Lung (tissue), 11 donors: ENCODE measurements at regions not wholly inside any gene's neighbourhood (a gene's known extent, or its start where the extent isn't known, plus 50 kb on each side); places are given as distances from the start of the nearest gene placed in this dataset.

ENCODE experiments used
- ATAC-seq: fragments of 200-7000 bp; cut with Tn5 transposase; one replicate; pipeline ENCODE4 v1.9.1; 2020; ENCODE audit warnings: moderate number of reproducible peaks; ENCODE audit not compliant: insufficient read depth, low FRiP score
- DNase-seq, 3 donors: peaks; one replicate each; pipeline ENCODE4 v3.0.0-alpha.2; 2013 to 2017
- H3K27ac ChIP-seq, 2 donors: one replicate each; pipeline ENCODE4 v1.5.1; 2013; ENCODE audit warnings: mild to moderate bottlenecking in 2 of 2, moderate library complexity in 2 of 2, control low read depth in 1 of 2, inconsistent platforms in 1 of 2, low read depth in 1 of 2, low read length in 1 of 2
- H3K27me3 ChIP-seq, 3 donors: one replicate each; pipeline ENCODE4 v1.5.1; 2013; ENCODE audit warnings: low read length in 2 of 3; ENCODE audit not compliant: control insufficient read depth in 3 of 3, insufficient read depth in 3 of 3
- H3K36me3 ChIP-seq, 4 donors: one replicate each; pipeline ENCODE4 v1.5.1; 2013; ENCODE audit warnings: low read length in 4 of 4, mild to moderate bottlenecking in 1 of 4, moderate library complexity in 1 of 4; ENCODE audit not compliant: control insufficient read depth in 4 of 4, insufficient read depth in 4 of 4
- H3K4me1 ChIP-seq, 5 donors: one replicate each; pipeline ENCODE4 v1.5.1; 2013; ENCODE audit warnings: low read length in 5 of 5, mild to moderate bottlenecking in 2 of 5, moderate library complexity in 1 of 5; ENCODE audit not compliant: control insufficient read depth in 5 of 5, insufficient read depth in 5 of 5
- H3K4me3 ChIP-seq: one replicate; pipeline ENCODE4 v1.5.1; 2013; ENCODE audit warnings: mild to moderate bottlenecking, control low read depth, moderate library complexity
- H3K9ac ChIP-seq, 2 donors: one replicate each; pipeline ENCODE4 v1.5.1; 2013; ENCODE audit warnings: low read length in 2 of 2, control low read depth in 1 of 2; ENCODE audit not compliant: insufficient read depth in 1 of 2
- H3K9me3 ChIP-seq, 4 donors: one replicate each; pipeline ENCODE4 v1.5.1; 2013; ENCODE audit warnings: low read length in 3 of 4, mild to moderate bottlenecking in 1 of 4, moderate library complexity in 1 of 4; ENCODE audit not compliant: control insufficient read depth in 4 of 4, insufficient read depth in 3 of 4
- CTCF ChIP-seq: IDR thresholded peaks from 2 replicates; pipeline ENCODE4 v1.5.1; 2012; ENCODE audit warnings: mild to moderate bottlenecking; ENCODE audit errors: control extremely low read depth, extremely low read depth
- WGBS, 2 donors: extraction: QIAGEN DNeasy Blood & Tissue Kit; methylation state at CpG; one replicate each; pipeline ENCODE4 v1.1.7; 2013; 5-methylcytosine and 5-hydroxymethylcytosine counted together
- donor health status: control.
- donor health status: control.
- donor health status: Bipolar disorder and iron deficiency.
- donor health status: healthy.
- donor health status: DM: yes; HTN: yes; CAD: no.

- no peak for TF ChIP-seq CTCF
- no peak for ATAC-seq
- no peaks in the 10 kb centered on the region for H3K9me3 ChIP-seq
- peaks cover 0 to 6% (median 0%) of the 10 kb centered on the region in 5 donors for H3K4me1 ChIP-seq
- H3K9ac ChIP-seq: no peak overlapping the region
- H3K4me3 ChIP-seq: no peak overlapping the region
- H3K36me3 ChIP-seq: no peaks in the 10 kb centered on the region
- no peaks in the 10 kb centered on the region for H3K27me3 ChIP-seq
- H3K27ac ChIP-seq: no peak overlapping the region
- DNase-seq: no peak
These were observed 159.4 kb downstream of the RWDD3 start for GRCh38 chr1:95393434-95393833.

GRCh38 chr1:95396557-95396956 lies 162.5 kb downstream of the RWDD3 start:
- no peaks in the 10 kb centered on the region for H3K36me3 ChIP-seq
- H3K9ac ChIP-seq: no peak overlapping the region
- DNase-seq (no peak), ATAC-seq (no peak)
- H3K4me1 ChIP-seq: peaks cover 0 to 6% (median 0%) of the 10 kb centered on the region in 5 donors
- TF ChIP-seq CTCF: no peak
- no peak overlapping the region for H3K4me3 ChIP-seq
- H3K27ac ChIP-seq: no peak overlapping the region
- peaks cover 0 to 2% (median 0%) of the 10 kb centered on the region in 4 donors for H3K9me3 ChIP-seq
- no peaks in the 10 kb centered on the region for H3K27me3 ChIP-seq
- WGBS, 2 donors: 70 to 76% methylated on average over 3 of the region's 3 CpGs

GRCh38 chr1:95402780-95403179 lies 168.8 kb downstream of the RWDD3 start:
- no peak for TF ChIP-seq CTCF

GRCh38 chr1:95406279-95406678 lies 172.3 kb downstream of the RWDD3 start:
- Histone ChIP-seq H3K27ac (no peak overlapping the region), H3K36me3 (no peaks in the 10 kb centered on the region), H3K4me3 (no peak overlapping the region), H3K9me3 (peaks cover 0 to 10% (median 2%) of the 10 kb centered on the region in 4 donors), H3K27me3 (no peaks in the 10 kb centered on the region), H3K9ac (no peak overlapping the region), H3K4me1 (peaks cover 0 to 4% (median 0%) of the 10 kb centered on the region in 5 donors)
- DNase-seq (no peak), ATAC-seq (no peak)
- WGBS, 2 donors: 63 to 72% methylated on average over 1 of the region's 1 CpG
- TF ChIP-seq CTCF: no peak

More at GRCh38 chr1:95402780-95403179, 168.8 kb downstream of the RWDD3 start:
- Histone ChIP-seq H3K9me3 (peaks cover 0 to 12% (median 2%) of the 10 kb centered on the region in 4 donors), H3K27ac (no peak overlapping the region), H3K4me3 (no peak overlapping the region), H3K9ac (no peak overlapping the region), H3K36me3 (no peaks in the 10 kb centered on the region), H3K27me3 (no peaks in the 10 kb centered on the region), H3K4me1 (peaks cover 0 to 4% (median 0%) of the 10 kb centered on the region in 5 donors)
- WGBS, 2 donors: 76 to 78% methylated on average over 2 of the region's 2 CpGs
- DNase-seq (no peak), ATAC-seq (no peak)
